NCI-H2171 treated with DMSO at 0.1 percent for 48 hours (cell line): ENCODE measurements at regions not wholly inside any gene's neighbourhood (a gene's known extent, or its start where the extent isn't known, plus 50 kb on each side); places are given as distances from the start of the nearest gene placed in this dataset.
"Not testable (repeated sequence)": the region's sequence is repeated elsewhere in the genome, so short reads cannot be mapped to it uniquely, and the experiment has no call there.

Source experiments
- DNase-seq: peaks from one replicate; lab custom pipeline; 2025; lab: John Stamatoyannopoulos, UW

GRCh38 chr9:80485420-80486250, 913.9 kb downstream of the TLE4 start:
- no peak for DNase-seq

DNA sequence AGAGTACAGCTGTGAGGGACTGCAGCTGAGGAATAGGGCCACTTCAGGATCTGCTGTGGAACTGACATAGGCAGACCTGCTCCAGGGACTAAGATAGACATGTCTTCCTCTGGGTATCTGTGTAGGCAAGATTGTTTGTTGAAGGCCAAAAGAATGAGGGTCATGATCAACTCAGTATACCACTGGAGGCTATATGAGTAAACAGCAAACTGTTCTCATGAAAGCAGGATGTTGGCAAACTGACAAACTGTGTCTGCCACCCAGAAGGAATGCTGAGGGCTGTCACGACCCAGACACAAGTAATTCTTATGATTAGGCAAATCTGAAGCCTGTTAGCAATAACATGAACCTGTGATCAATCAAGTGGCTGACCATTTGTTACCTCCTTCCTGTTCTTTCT, 910.5 kb downstream of the TLE4 start:
- not testable (repeated sequence) for DNase-seq

- no peak for DNase-seq
These were observed 895.9 kb downstream of the TLE4 start for GRCh38 chr9:80467632-80468031.

DNA sequence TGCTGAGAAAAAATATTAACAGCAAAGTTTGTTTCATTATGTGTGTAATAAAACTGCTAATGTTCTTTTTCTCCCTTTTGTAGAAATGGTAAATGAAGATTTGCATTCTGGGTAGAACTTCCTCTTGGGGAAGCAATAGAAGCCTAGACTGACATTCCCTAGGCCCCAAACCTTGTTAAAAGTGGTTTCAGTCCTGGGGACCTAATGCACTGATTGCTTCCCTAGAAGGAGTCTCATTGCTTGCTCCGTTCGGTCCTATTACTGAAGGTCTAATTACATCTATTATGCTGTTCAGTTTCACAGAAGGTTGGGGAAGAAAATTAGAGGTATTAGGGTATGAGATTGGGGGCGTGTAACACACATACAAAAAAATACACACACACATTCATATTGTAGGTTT, 893.8 kb downstream of the TLE4 start:
- no peak for DNase-seq

DNA sequence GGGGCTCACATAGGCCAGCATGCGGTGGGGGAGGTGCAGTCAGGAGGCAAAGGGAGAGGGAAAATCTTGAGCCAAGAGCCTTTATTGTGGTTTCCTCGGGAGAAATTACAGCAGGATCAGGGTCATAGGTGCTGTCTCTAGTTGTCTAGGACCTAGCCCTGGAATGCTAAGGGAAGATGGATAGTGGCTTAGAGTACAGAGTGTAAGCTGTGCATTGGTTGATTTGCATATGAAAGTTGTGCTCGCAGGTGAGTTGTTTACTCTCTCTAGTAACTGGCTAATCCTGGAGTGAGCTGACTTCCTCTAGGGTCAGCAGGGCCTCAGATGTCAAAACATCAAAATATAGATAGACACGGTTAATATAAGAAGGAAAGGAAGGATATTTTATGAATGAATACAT, 877.7 kb downstream of the TLE4 start:
- DNase-seq, result no peak

DNA sequence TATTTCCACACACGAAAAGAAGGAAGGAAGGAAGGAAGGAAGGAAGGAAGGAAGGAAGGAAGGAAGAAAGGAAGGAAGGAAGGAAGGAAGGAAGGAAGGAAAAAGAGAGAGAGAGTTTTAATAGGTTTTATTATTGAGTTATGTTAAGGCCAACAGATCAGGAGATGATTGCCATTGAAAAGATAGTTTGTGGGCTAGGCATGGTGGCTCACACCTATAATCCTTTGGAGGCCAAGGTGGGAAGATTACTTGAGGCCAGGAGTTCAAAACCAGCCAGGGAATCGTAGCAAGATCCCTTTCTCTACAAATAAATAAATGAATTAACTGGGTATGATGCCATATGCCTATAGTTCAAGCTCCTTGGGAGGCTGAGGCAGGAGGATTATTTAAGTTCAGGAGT, 877.2 kb downstream of the TLE4 start:
- no peak for DNase-seq

- DNase-seq, result peak; percentile 56
These were observed 876.1 kb downstream of the TLE4 start for GRCh38 chr9:80447876-80448275.

DNA sequence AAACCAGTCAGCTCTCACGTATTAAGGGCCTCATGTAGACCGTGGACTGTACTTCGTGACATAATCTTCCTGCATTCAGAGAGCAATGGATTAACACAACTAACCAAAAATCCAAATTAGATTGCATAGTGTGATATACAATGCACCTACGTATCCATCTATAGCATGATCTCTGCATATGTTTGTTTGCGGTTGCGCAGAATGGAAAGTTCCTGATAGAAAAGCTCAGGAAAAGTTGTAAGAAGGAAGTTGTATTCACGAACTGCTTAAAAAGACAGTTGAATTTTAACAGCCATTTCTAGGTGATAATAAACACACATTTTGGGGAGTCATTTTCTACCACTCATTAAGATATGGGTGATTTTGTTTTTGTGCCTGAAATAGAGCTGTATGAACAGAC, 869.0 kb downstream of the TLE4 start:
- DNase-seq, result no peak

DNA sequence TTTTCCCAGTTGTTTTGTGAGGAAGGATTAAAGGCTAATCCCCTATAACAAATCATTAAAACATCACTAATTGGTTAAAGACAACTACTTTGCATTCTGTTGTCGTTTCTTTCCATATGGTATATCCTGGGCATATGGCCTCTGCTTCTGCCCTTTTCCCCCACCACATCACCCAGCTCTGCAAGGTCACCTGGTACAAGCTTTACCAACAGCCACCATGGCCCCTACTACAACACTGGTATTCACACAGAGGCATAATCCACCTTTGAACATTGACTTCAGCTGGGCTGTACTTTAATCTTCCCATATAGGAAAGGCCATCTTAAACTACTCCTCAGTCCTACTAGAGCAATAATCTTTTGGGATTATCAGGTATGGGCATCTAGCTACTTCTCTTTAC, 866.1 kb downstream of the TLE4 start:
- DNase-seq, result peak; percentile 8

DNA sequence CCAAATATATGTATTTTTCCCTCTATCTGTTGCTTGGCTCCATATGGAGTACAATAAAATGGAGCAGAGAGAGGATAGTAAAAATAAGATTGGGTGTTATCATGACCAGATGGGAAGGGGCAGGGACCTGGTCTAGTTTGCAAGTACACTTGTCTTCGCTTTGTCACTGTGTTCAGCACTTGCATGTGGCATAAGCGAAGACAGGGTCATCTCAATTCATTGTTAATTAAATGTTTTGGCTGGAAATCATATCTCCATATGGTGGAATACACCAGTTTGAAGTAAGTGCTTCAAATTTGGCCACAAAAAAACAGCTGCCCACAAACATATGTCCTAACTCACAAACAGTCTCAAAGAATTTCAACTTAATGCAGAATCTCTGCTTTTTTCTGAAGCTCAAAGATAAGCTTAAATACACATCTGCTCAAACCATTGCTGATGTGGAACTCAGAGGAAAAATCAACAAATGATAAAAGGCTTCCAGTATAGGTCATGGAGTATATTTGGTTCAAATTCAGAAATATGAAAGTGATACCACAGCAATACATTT, 865.4 kb downstream of the TLE4 start:
- DNase-seq, result peak; percentile 21

DNA sequence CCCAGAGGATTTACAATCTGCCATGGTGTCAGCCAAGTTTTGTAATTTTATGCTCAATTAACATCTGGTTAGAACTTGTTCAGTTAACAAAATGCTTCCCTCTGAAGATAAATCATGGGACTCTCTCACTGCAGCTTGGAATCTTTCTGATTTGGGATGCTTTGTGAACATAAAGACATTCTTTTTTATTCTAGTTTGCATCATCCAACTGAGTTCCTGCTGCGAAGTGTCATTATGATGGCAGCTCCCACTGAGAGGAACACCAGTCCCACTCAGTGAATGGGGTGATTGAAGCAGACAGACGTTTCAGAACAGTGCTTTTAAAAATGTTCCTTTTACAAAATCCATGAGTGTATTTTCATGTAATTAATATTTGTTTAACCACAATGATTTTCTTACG, 863.8 kb downstream of the TLE4 start:
- no peak for DNase-seq

GRCh38 chr9:80426992-80427391, 855.2 kb downstream of the TLE4 start:
- DNase-seq, result no peak

DNA sequence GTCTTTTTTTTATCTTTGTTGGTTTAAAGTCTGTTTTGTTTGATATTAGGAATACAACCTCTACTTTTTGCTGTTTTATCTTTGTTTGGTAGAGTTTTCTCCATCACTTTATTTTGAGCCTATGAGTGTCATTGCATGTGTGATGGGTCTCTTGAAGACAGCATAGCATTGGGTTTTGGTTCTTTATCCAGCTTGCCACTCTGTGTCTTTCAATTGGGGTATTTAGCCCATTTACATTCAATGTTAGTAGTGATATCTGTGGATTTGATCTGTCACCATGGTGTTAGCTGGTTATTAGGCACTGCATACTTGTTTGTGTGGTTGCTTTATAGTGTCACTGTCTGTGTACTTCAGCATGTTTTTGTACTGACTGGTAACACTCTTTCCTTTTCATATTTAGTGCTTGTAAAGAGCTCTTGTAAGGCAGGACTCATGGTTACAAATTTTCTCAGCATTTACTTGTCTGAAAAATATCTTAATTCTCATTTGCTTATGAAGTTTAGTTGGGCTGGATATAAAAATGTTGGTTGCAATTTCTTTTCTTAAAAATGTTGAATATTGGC, 845.5 kb downstream of the TLE4 start:
- no peak for DNase-seq

DNA sequence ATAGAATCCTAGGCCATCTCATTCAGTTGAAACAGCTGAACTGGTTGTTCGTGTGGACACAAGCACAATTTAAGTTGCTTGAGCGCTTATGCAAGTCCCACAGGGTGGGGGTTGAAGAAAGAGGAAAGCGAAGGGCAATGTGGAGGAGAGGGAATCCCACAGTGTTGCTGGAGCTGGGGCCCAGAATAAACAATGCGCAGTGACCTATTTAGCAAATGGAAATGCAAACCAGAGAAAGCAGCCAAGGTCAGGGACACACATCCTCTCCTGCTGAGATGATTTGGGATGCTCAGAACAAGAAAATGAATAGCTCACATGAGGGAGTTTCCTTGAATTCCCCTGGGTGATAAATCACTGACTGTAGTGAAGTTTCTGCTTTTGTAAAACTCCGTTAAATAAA, 838.3 kb downstream of the TLE4 start:
- DNase-seq, result no peak

DNA sequence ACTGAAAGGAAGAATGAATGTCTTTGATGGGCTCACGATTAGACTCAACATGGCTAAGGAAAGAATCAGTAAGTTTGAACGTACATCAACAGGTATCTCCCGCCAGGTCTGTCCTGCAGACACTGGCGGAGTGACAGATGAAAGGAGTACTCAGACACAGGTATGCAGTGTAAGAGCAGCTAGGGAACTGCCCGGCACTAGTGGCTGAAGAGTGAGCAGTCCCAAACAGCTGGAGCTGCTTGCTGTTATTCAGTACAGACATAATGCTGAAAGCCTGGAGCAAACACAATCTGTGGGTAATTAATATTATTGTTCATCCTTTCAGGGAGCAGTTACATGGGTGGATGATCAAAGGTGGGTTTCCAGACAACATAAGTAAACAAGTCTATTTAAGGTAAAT, 835.5 kb downstream of the TLE4 start:
- DNase-seq, result peak; percentile 3

GRCh38 chr9:80401243-80401642, 829.5 kb downstream of the TLE4 start:
- no peak for DNase-seq

DNA sequence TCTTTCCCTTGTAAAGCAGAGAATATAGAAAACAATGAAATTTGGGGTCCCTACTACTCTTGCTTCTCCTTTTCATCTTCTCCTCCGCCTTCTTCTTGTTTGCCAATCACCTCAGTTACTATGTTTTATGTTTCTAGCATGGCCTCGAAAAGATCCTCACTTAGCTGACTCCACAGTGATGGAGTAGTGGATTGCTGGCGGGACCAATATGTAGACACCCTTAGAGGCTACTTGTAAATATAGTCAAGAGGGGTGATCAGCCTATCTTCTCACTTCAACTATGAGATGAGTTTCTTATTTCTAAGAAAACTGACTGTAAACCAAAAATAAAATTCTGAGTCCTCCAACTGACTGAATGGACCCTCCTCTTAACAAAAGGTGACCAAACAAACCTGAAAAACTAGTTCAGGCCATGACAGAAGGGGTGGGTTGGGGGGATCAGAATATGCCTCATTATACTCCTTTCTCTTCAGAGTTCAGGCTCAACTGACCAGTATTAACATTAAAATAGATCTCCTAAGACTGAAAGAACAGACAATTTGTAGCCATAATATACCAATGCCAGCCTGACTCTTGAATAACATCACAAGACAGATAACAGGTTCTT, 829.0 kb downstream of the TLE4 start:
- no peak for DNase-seq

GRCh38 chr9:80399606-80400005, 827.8 kb downstream of the TLE4 start:
- no peak for DNase-seq

DNA sequence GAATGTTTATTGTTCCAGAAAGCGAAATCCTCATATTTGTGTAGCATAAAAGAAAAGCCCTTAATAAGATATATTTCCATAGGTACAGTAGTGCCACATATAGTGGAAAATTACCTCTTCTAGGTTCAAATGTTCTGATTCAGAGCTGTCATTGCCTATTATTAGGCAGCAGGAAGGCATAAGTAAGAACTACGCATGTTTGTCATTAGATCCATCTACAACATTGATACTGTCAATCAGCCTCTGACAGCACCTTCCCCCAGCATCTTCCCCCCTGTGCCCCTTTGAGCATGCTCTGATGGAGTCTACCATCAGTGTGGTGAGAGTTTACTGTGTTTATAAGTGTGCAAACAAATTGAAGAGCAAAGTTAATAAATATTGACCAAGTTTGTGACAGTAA, 816.1 kb downstream of the TLE4 start:
- DNase-seq, result no peak

GRCh38 chr9:80385246-80385645, 813.5 kb downstream of the TLE4 start:
- DNase-seq, result no peak

GRCh38 chr9:80383331-80383730, 811.6 kb downstream of the TLE4 start:
- no peak for DNase-seq

DNA sequence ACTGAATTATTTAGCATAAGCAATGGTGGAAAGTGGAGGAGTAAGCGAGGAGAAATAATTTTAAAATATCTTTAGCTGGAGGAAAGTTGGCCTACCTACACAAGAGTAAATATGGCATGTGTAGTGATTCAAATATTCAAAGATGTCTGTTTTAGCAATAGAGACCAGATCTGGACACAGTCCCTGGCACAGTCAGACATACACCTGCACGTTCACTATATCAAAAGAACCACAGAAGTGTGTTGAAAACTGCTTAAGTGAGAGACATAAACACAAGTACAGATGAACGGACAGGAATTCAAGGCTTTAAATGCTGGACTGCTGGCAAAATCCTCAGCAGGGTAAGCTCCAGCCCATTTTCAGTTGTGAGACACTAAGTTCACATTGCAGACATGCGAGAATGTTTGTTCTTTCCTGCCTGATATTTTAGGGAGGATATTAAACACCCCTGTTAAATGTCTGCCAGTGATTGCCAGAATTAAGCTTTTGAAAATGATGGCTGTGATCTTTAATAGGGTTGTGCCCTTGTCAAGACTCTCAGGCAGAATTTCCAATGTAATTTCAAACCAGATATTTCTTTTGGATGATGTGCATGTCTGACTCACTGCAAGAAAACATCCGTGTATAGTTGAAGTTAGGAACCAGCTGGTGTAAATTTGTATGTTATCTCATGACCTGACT, 810.6 kb downstream of the TLE4 start:
- no peak for DNase-seq

DNA sequence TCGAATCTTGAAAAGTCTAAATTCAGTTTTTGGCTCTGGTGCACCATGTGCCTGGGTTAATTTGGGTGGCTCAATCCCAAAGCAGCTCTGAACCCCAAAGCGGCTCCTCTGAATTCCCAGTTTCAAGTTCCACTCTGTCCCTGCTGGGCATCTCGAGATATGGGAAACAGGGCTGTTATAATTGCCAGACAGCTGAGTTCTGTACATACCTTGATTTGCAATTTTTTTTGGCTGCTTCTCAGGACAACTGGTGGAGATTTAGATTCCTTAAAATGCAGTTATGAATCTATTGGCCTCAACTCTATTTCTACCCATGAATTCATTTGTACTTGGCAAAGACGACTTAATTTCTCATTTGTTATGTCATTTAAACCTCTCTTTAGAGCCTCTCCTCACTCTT, 808.5 kb downstream of the TLE4 start:
- peak; percentile 55 for DNase-seq
